ENCODE measurements at regions not wholly inside any gene's neighbourhood (a gene's known extent, or its start where the extent isn't known, plus 50 kb on each side); places are given as distances from the start of the nearest gene placed in this dataset.

DNA sequence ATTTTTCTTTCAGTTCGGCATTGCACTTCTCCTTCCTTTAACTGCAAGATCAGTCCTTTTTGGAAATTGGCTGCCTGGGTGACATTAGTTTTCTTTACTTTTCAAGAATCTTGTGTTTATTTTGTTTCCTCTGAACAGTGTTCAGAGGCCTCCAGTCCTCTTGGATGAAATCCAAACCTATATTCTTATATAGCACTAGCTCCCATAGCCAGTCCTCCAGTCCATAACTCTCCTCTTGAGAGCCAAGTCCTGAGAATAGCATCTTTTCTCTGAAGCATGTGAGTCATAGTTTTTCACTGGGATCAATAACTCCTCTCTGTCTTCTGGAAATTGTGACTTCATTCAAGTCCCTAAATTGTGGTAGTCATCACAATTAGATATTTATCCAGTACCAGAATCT, 357.5 kb downstream of the RAPGEF2 start:
- TF ChIP-seq TCF7 (IDR thresholded peaks at IDR 0.05; ENCODE audit: borderline replicate concordance) (no peak), CHD2 (IDR thresholded peaks at IDR 0.05; ENCODE audit: borderline replicate concordance, low read depth, low read length) (no peak), SPI1 (IDR thresholded peaks at IDR 0.05; ENCODE audit: borderline replicate concordance, insufficient read depth, low read depth, low read length) (no peak), REST (IDR thresholded peaks at IDR 0.05; ENCODE audit: low read depth, low read length) (no peak), POLR2A (IDR thresholded peaks at IDR 0.05; ENCODE audit: low read depth, low read length) (no peak), SMC3 (IDR thresholded peaks at IDR 0.05; ENCODE audit: borderline replicate concordance, low read length) (no peak), SMAD1 (IDR thresholded peaks at IDR 0.05; ENCODE audit: low read depth, partially characterized antibody) (no peak)
- TF ChIP-seq, protein P1, sequence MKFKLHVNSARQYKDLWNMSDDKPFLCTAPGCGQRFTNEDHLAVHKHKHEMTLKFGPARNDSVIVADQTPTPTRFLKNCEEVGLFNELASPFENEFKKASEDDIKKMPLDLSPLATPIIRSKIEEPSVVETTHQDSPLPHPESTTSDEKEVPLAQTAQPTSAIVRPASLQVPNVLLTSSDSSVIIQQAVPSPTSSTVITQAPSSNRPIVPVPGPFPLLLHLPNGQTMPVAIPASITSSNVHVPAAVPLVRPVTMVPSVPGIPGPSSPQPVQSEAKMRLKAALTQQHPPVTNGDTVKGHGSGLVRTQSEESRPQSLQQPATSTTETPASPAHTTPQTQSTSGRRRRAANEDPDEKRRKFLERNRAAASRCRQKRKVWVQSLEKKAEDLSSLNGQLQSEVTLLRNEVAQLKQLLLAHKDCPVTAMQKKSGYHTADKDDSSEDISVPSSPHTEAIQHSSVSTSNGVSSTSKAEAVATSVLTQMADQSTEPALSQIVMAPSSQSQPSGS (IDR thresholded peaks at IDR 0.05; ENCODE audit: low read length), result no peak
- TF ChIP-seq, protein P2, sequence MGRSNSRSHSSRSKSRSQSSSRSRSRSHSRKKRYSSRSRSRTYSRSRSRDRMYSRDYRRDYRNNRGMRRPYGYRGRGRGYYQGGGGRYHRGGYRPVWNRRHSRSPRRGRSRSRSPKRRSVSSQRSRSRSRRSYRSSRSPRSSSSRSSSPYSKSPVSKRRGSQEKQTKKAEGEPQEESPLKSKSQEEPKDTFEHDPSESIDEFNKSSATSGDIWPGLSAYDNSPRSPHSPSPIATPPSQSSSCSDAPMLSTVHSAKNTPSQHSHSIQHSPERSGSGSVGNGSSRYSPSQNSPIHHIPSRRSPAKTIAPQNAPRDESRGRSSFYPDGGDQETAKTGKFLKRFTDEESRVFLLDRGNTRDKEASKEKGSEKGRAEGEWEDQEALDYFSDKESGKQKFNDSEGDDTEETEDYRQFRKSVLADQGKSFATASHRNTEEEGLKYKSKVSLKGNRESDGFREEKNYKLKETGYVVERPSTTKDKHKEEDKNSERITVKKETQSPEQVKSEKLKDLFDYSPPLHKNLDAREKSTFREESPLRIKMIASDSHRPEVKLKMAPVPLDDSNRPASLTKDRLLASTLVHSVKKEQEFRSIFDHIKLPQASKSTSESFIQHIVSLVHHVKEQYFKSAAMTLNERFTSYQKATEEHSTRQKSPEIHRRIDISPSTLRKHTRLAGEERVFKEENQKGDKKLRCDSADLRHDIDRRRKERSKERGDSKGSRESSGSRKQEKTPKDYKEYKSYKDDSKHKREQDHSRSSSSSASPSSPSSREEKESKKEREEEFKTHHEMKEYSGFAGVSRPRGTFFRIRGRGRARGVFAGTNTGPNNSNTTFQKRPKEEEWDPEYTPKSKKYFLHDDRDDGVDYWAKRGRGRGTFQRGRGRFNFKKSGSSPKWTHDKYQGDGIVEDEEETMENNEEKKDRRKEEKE (IDR thresholded peaks at IDR 0.05), result no peak
- TF ChIP-seq, protein P3, sequence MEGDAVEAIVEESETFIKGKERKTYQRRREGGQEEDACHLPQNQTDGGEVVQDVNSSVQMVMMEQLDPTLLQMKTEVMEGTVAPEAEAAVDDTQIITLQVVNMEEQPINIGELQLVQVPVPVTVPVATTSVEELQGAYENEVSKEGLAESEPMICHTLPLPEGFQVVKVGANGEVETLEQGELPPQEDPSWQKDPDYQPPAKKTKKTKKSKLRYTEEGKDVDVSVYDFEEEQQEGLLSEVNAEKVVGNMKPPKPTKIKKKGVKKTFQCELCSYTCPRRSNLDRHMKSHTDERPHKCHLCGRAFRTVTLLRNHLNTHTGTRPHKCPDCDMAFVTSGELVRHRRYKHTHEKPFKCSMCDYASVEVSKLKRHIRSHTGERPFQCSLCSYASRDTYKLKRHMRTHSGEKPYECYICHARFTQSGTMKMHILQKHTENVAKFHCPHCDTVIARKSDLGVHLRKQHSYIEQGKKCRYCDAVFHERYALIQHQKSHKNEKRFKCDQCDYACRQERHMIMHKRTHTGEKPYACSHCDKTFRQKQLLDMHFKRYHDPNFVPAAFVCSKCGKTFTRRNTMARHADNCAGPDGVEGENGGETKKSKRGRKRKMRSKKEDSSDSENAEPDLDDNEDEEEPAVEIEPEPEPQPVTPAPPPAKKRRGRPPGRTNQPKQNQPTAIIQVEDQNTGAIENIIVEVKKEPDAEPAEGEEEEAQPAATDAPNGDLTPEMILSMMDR (IDR thresholded peaks at IDR 0.05 in 2 of 3, conservative IDR thresholded peaks at IDR 0.05 in 1 of 3; ENCODE audit: control insufficient read depth in 2 of 3, extremely low read depth in 1 of 3, insufficient read depth in 1 of 3, low read depth in 3 of 3, low read length in 3 of 3), result no peak
